Activated naive CD4-positive, alpha-beta T cell treated with anti-CD3 and anti-CD28 coated beads, Interleukin-2, amount 10 ng/mL, durations not matched to agents 7 days and 5 days (primary cell): ENCODE measurements at regions not wholly inside any gene's neighbourhood (a gene's known extent, or its start where the extent isn't known, plus 50 kb on each side); places are given as distances from the start of the nearest gene placed in this dataset.

Experiments
- CTCF ChIA-PET: fragments of 350-600 bp; sonication (Branson Sonifier 250); formaldehyde crosslinking; loops from one replicate; lab custom pipeline; 2021; ENCODE audit warnings: antibody characterized with exemption; lab: Charles Lee
- DNase-seq: peaks from one replicate; pipeline ENCODE4 v3.0.0-alpha.2; 2020
- H3K27ac Mint-ChIP-seq: one replicate; pipeline ENCODE4 v1.8.0; 2021; ENCODE audit warnings: mild to moderate bottlenecking, moderate library complexity, mixed read lengths
- H3K27me3 Mint-ChIP-seq: one replicate; pipeline ENCODE4 v1.8.0; 2021; ENCODE audit warnings: mild to moderate bottlenecking, mixed read lengths
- H3K36me3 Mint-ChIP-seq: one replicate; pipeline ENCODE4 v1.8.0; 2021; ENCODE audit warnings: mixed read lengths
- H3K4me1 Mint-ChIP-seq: one replicate; pipeline ENCODE4 v1.8.0; 2021; ENCODE audit warnings: mixed read lengths
- H3K4me3 Mint-ChIP-seq: one replicate; pipeline ENCODE4 v1.8.0; 2021; ENCODE audit warnings: mild to moderate bottlenecking, moderate library complexity, mixed read lengths
- H3K9me3 Mint-ChIP-seq: one replicate; pipeline ENCODE4 v1.8.0; 2021; ENCODE audit warnings: mixed read lengths

DNA sequence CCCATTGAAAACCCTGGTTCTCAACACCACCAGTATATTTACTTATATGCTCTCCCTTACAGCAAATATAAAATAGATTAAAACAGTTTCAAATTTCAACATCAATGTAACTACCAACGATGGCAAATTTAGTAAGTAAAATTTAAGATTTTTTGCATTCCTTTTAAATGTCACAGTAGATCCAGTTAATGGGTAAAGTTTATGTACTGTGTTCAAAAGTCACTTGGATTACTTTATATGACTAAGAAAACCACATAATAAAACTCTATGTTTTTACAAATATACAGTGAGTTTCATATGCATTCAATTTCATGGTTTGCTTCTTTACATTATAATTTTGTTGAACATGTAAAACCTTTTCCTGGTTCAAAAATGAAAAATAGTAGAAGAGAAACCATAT lies 364.6 kb downstream of the AASDHPPT start:
- H3K27ac Mint-ChIP-seq: no peak overlapping the region
- no peak for DNase-seq
- no peaks in the 10 kb centered on the region for H3K4me1 Mint-ChIP-seq
- H3K4me3 Mint-ChIP-seq: no peak overlapping the region
- peaks cover 3% of the 10 kb centered on the region for H3K9me3 Mint-ChIP-seq
- no peaks in the 10 kb centered on the region for H3K27me3 Mint-ChIP-seq
- H3K36me3 Mint-ChIP-seq: no peaks in the 10 kb centered on the region
- CTCF ChIA-PET: no interaction called here

DNA sequence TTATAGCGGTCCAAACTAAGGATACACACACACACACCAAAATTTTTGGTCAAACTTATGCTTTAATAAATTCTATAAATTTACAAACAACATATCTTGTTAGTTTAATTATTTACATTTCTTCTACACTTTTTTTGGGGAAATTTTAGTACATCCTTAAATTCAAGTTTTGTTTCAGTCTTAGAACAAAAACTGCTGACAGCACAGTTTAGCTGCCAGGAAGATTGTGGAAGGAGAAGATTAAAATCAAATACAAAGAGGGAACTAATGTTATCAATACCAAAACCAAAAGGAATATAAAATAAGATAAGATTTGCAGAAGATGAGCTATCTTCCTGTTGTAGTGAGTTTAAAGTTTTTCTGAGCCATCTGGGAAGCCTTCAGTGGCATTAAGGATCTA lies 368.8 kb downstream of the AASDHPPT start:
- H3K4me3 Mint-ChIP-seq: no peak overlapping the region
- H3K4me1 Mint-ChIP-seq: no peaks in the 10 kb centered on the region
- H3K27me3 Mint-ChIP-seq: no peaks in the 10 kb centered on the region
- DNase-seq: no peak
- H3K9me3 Mint-ChIP-seq: peaks cover 5% of the 10 kb centered on the region
- no peaks in the 10 kb centered on the region for H3K36me3 Mint-ChIP-seq
- CTCF ChIA-PET: no interaction called here
- H3K27ac Mint-ChIP-seq: no peak overlapping the region

DNA sequence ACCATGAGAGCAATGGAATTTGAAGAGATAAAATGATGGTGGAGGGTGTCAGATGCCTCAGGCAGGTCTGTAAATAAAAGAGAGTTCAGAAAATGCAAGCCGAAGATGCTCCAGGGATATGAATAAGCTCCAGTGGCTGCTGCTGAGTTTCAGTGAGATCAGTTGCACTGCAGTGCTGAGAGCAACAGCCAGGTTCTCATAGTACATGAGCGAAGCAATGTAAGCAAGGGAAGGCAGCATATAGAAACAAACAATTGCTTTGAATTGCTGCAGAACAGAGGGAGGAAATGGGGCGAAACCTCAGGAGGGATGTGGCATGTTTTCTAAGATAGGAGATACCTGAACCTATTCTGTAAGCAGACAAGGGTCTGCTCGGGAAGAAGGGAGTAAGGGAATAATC lies 369.5 kb downstream of the AASDHPPT start:
- H3K27ac Mint-ChIP-seq: no peak overlapping the region
- peaks cover 5% of the 10 kb centered on the region for H3K9me3 Mint-ChIP-seq
- H3K27me3 Mint-ChIP-seq: no peaks in the 10 kb centered on the region
- DNase-seq: no peak
- no peaks in the 10 kb centered on the region for H3K4me1 Mint-ChIP-seq
- CTCF ChIA-PET: no interaction called here
- no peaks in the 10 kb centered on the region for H3K36me3 Mint-ChIP-seq
- no peak overlapping the region for H3K4me3 Mint-ChIP-seq

DNA sequence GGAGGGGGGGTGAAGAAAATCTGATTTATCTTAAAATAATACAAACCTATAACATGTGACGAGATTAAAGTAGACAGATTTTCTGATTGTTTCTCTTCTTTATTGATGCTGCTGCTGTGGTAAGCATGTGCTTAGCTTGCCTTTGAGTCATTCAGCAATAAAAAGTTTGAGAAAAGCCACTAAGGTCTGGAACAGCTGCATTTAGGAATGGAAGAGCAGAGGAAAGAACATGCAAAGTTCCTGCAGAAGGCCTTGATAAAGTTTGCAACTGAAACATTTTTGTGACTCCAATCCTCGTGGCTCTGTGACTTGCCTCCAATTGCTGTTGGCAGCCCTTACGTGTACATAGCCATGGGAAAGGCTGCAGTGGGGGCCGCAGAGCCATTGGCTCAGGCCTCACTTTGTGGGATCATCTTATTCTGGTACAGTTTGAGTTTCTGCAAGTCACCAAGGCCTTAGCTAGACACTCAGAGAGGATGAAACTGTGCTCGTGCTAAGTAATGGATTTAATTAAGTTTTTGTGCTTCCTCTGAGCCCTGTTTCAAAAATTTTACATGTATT lies 370.2 kb downstream of the AASDHPPT start:
- DNase-seq: no peak
- no peak overlapping the region for H3K27ac Mint-ChIP-seq
- H3K9me3 Mint-ChIP-seq: peaks cover 5% of the 10 kb centered on the region
- CTCF ChIA-PET: interaction anchor here (1.0 kb wide), 1 partner anchor 9 kb away, joined by 3 read pairs; no protein-coding TSS in a partner anchor
- no peaks in the 10 kb centered on the region for H3K36me3 Mint-ChIP-seq
- no peaks in the 10 kb centered on the region for H3K27me3 Mint-ChIP-seq
- H3K4me1 Mint-ChIP-seq: no peaks in the 10 kb centered on the region
- no peak overlapping the region for H3K4me3 Mint-ChIP-seq

DNA sequence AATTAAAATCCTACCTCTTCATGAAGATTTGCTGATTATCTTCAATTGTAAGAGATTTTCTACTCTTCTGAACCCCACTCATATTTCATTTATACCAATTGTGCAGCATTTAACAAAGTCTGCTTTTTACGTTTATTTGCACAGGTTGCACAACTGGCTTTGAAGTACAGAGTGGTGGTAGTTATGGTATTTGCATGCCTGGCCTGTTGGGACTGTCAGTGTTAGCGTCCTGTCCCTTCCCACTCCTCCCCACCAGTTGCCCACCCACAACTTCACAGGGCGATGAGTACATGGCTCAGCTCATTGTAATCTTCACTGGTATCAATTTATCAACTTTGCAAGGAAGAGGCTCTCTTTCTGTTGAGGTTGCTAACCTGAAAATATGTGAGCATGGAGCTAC lies 372.3 kb downstream of the AASDHPPT start:
- no peak for DNase-seq
- no peaks in the 10 kb centered on the region for H3K27me3 Mint-ChIP-seq
- no peak overlapping the region for H3K27ac Mint-ChIP-seq
- no peaks in the 10 kb centered on the region for H3K4me1 Mint-ChIP-seq
- H3K4me3 Mint-ChIP-seq: no peak overlapping the region
- H3K9me3 Mint-ChIP-seq: peaks cover 5% of the 10 kb centered on the region
- CTCF ChIA-PET: no interaction called here
- no peaks in the 10 kb centered on the region for H3K36me3 Mint-ChIP-seq

DNA sequence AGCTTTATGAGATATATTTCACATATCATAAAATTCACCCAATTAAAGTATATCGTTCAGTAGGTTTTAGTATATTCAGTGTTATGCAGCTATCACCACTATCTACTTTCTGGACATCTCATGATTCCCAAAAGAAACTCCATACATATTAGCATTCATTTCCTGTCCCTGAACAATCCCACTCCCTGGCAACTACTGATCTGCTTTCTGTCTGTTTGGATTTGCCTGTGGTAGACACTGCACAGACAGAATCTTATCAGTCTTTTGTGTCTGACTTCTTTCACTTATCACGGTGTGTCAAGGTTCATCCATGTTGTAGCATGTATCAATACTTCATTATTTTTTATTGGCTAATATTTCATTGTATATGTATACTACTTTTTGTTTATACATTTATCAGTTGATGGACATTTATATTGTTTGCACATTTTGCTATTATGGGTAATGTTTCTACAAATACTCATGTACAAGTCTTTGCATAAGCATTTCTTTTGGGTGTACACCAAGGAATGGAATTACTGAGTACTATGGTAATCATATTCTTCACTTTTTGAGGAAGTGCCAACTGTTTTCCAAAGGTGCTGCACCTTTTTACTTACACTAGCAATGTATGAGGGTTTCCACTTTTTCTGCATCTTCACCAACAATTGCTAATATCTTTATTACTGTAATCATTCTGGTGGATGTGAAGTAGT lies 373.9 kb downstream of the AASDHPPT start:
- no peaks in the 10 kb centered on the region for H3K27me3 Mint-ChIP-seq
- H3K27ac Mint-ChIP-seq: no peak overlapping the region
- CTCF ChIA-PET: interaction anchor here (0.7 kb wide), 1 partner anchor 12 kb away, joined by 3 read pairs; no protein-coding TSS in a partner anchor
- H3K9me3 Mint-ChIP-seq: peaks cover 2% of the 10 kb centered on the region
- no peak for DNase-seq
- H3K4me3 Mint-ChIP-seq: no peak overlapping the region
- no peaks in the 10 kb centered on the region for H3K4me1 Mint-ChIP-seq
- H3K36me3 Mint-ChIP-seq: no peaks in the 10 kb centered on the region

DNA sequence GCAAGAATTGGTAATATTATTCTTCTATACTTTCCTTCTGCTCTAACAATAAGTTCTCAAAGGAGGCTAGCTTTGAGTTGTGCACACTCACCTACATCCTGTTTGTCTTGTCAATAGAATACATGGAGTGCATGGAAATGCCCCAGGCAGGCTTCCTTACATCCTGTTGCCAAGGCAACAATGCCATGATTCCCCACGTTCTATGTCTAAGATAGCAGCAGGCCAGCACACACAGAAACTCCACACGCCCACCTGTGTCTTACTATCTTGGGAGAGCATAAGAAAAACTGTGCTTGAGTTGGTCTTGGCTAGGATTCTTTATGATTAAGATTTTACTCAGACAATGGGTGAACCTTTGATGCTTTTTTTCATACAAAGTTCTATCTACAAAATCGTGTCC lies 379.2 kb downstream of the AASDHPPT start:
- Mint-ChIP-seq H3K9me3 (no peaks in the 10 kb centered on the region), H3K27ac (no peak overlapping the region), H3K4me1 (no peaks in the 10 kb centered on the region), H3K36me3 (no peaks in the 10 kb centered on the region), H3K4me3 (no peak overlapping the region), H3K27me3 (no peaks in the 10 kb centered on the region)
- CTCF ChIA-PET: no interaction called here
- DNase-seq: no peak

DNA sequence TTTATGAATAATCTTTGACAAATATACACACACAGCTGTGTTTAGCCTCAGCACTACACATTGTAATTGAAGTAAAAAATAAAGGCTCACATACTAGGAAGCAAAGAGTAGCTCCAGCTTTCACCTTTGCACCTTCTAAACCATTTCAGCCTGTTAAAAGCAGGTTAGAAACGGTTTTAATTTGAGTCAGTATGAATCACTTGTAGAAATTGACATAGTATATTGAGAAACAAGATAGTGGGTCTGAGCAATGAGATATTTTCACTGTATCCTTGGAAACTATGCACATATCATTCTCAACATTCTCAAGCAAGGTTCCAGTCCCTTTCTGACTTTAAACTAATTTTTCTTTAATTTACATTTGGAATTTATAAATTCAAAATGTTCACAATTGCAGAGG lies 380.3 kb downstream of the AASDHPPT start:
- no peaks in the 10 kb centered on the region for H3K36me3 Mint-ChIP-seq
- H3K27ac Mint-ChIP-seq: no peak overlapping the region
- no peaks in the 10 kb centered on the region for H3K27me3 Mint-ChIP-seq
- no peak overlapping the region for H3K4me3 Mint-ChIP-seq
- DNase-seq: no peak
- H3K4me1 Mint-ChIP-seq: no peaks in the 10 kb centered on the region
- H3K9me3 Mint-ChIP-seq: no peaks in the 10 kb centered on the region
- CTCF ChIA-PET: no interaction called here

DNA sequence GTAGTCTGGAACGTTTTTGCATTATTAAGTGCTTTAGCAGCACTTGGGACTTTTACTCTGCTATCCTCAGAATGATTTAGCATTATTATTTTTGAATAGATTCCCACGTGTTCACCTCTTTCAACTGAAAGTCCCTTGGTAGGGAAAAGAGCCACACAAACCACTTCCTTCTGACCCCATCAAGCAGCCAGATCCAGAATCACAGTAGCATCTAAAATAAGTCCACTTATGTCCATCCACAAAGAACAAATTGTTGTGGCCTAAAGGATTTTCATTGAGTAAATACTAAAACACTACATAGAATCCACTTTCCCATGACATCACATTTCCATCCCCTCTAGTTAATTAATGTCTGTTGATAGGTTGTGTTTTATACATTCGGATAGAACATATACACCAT lies 381.7 kb downstream of the AASDHPPT start:
- CTCF ChIA-PET: no interaction called here
- no peaks in the 10 kb centered on the region for H3K27me3 Mint-ChIP-seq
- H3K36me3 Mint-ChIP-seq: no peaks in the 10 kb centered on the region
- no peak overlapping the region for H3K4me3 Mint-ChIP-seq
- H3K4me1 Mint-ChIP-seq: no peaks in the 10 kb centered on the region
- H3K27ac Mint-ChIP-seq: no peak overlapping the region
- no peaks in the 10 kb centered on the region for H3K9me3 Mint-ChIP-seq
- no peak for DNase-seq

DNA sequence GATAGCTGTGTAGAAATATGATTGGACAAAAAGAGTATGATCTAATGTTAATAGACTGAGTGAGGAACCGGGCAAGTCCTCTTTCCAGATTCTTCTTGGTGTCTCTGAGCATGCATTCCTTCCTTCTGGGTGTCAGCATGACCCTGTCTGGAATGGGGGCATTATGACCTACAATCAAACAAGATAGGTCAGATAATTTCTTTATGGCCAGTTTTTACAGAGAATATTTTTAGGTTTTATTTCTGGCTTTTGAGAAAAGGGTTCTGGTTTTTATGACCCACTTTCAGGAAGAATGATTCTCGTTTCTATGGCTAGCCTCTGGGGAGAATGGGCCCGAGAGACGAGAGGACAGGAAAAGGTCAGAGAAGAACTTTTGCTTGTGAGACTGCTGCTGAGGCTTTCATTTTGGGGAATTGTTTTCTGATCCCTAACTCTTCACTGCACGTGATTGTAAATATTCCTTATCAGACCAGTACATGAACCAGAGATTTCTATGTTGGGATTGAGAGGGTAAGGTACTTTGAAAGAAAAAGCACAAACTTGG lies 383.8 kb downstream of the AASDHPPT start:
- H3K4me1 Mint-ChIP-seq: no peaks in the 10 kb centered on the region
- no peaks in the 10 kb centered on the region for H3K36me3 Mint-ChIP-seq
- H3K27ac Mint-ChIP-seq: no peak overlapping the region
- CTCF ChIA-PET: no interaction called here
- no peak overlapping the region for H3K4me3 Mint-ChIP-seq
- DNase-seq: no peak
- no peaks in the 10 kb centered on the region for H3K27me3 Mint-ChIP-seq
- no peaks in the 10 kb centered on the region for H3K9me3 Mint-ChIP-seq

DNA sequence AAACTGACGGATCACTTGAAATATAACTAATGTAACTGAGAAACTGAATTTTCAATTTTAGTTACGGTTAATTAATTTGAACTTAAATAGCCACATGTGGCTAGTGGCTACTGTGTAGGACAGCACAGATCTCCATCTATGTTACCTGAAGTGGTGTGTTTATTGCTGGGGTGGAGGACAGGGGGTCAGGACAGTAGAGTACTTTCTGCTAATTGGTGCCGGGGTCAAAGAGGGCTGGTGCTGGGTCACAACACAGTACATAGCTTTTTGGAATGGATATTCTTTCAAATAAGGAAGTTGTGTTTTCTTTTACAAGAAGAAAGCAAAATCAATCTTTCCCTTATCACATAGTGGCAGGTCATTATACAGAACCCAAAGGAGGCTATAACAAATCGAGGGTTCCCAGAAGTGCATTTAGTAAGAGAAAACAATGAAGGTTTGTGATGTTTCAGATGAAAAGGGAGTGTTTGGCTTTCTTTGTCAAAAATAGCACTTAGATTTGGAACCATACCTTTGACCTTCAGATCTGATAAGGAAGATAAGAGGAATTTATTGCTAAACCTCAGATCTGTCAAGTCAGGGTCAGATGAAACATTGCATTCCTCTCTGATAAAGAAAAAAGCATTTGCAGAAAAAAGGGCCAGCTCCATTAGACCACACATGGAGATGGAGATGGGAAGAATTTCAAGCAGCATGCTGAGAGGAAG lies 384.5 kb downstream of the AASDHPPT start:
- no peak overlapping the region for H3K4me3 Mint-ChIP-seq
- CTCF ChIA-PET: no interaction called here
- H3K9me3 Mint-ChIP-seq: no peaks in the 10 kb centered on the region
- no peaks in the 10 kb centered on the region for H3K27me3 Mint-ChIP-seq
- no peaks in the 10 kb centered on the region for H3K4me1 Mint-ChIP-seq
- no peaks in the 10 kb centered on the region for H3K36me3 Mint-ChIP-seq
- H3K27ac Mint-ChIP-seq: no peak overlapping the region
- DNase-seq: no peak

DNA sequence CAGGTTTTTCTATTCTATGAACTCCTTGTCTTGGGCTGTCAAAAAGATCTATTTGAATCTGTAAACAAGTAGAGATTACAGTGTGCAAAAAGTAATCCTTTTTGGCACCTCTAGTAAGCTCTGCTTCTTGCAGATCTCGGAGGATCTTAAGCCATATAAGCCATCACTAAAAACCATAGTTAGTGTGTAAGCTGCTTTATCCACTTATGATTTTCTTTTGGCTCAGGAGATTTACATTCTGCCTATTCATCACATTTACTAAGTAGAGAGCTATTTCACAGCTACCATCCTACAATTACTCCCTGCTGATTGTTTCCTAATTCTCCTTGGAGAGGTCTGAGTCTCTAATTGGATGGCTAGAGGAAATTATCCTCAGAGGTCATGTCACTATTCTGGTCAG lies 385.7 kb downstream of the AASDHPPT start:
- DNase-seq: no peak
- Mint-ChIP-seq H3K36me3 (no peaks in the 10 kb centered on the region), H3K4me1 (no peaks in the 10 kb centered on the region), H3K9me3 (no peaks in the 10 kb centered on the region), H3K4me3 (no peak overlapping the region), H3K27me3 (no peaks in the 10 kb centered on the region), H3K27ac (no peak overlapping the region)
- CTCF ChIA-PET: interaction anchor here (0.6 kb wide), 1 partner anchor 12 kb away, joined by 3 read pairs; no protein-coding TSS in a partner anchor

DNA sequence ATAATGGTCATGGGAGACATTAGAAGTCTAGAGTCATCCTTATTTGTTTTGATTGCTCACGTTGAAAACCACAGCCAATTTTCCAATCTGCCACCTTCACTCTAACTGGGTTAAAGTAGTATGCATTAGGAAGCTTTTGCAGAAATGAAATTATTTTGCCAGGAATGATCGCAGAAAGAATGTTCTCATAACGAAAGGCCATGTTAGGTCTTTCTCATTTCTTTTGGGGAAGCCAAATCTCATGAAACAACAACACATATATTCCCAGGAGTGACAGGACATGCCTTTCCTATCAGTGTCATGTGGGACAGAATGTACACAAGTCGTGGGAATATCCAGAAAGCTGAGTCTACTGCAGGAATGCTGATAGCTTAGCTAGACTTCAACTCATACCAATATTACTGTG lies 386.3 kb downstream of the AASDHPPT start:
- DNase-seq: no peak
- H3K36me3 Mint-ChIP-seq: no peaks in the 10 kb centered on the region
- no peaks in the 10 kb centered on the region for H3K27me3 Mint-ChIP-seq
- H3K27ac Mint-ChIP-seq: no peak overlapping the region
- CTCF ChIA-PET: no interaction called here
- H3K9me3 Mint-ChIP-seq: no peaks in the 10 kb centered on the region
- no peaks in the 10 kb centered on the region for H3K4me1 Mint-ChIP-seq
- H3K4me3 Mint-ChIP-seq: no peak overlapping the region

DNA sequence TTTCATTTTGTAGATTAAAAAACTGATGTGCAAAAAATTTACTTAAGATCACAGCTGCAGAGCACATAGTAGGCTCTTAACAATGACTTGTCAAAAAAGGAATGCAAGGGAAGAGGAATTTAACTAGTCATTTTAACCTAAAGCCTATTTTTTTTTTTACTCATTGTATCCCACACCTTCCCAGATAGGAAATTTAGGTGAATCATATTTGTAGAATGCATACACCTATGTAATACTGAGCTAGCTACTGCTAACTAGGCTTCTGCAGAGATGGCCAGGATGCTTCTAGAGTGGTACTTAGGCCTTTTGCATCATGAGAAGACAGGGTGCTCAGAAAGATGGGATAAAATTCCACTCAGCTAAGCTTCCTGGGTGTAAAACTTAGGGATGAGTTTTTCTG lies 387.3 kb downstream of the AASDHPPT start:
- CTCF ChIA-PET: no interaction called here
- no peak for DNase-seq
- Mint-ChIP-seq H3K9me3 (no peaks in the 10 kb centered on the region), H3K27me3 (no peaks in the 10 kb centered on the region), H3K36me3 (no peaks in the 10 kb centered on the region), H3K4me3 (no peak overlapping the region), H3K27ac (no peak overlapping the region), H3K4me1 (no peaks in the 10 kb centered on the region)
